GM12892 (cell line): ENCODE measurements at regions not wholly inside any gene's neighbourhood (a gene's known extent, or its start where the extent isn't known, plus 50 kb on each side); places are given as distances from the start of the nearest gene placed in this dataset.
"Not testable (repeated sequence)": the region's sequence is repeated elsewhere in the genome, so short reads cannot be mapped to it uniquely, and the experiment has no call there.

Experiments used
- POLR2A ChIP-seq: IDR thresholded peaks from 2 replicates; pipeline ENCODE4 v1.6.1; 2011; ENCODE audit warnings: low read depth, low read length, control low read depth
- POLR2AphosphoS5 ChIP-seq: IDR thresholded peaks from 2 replicates; pipeline ENCODE4 v1.6.1; 2011; ENCODE audit warnings: low read depth, low read length, control low read depth
- TAF1 ChIP-seq: IDR thresholded peaks from 2 replicates; pipeline ENCODE4 v1.6.1; 2011; ENCODE audit warnings: low read depth, mild to moderate bottlenecking, control low read depth, low read length, borderline replicate concordance

GRCh38 chr6:79806661-79807060, 140.7 kb downstream of the ELOVL4 start:
- not testable (repeated sequence) for TF ChIP-seq TAF1, POLR2AphosphoS5, POLR2A
